HFF-Myc (cell line): ENCODE measurements at regions not wholly inside any gene's neighbourhood (a gene's known extent, or its start where the extent isn't known, plus 50 kb on each side); places are given as distances from the start of the nearest gene placed in this dataset.

Experiments
- DNase-seq: peaks from one replicate; pipeline ENCODE4 v3.0.0-alpha.2; 2011; ENCODE audit warnings: low read depth; ENCODE audit errors: extremely low read depth
- H3K4me3 ChIP-seq: replicated peaks from 2 replicates; pipeline ENCODE4 v1.5.1; 2011; ENCODE audit warnings: low read depth, mild to moderate bottlenecking, control low read depth, low read length
- TF ChIP-seq, protein P1 (sequence below): IDR thresholded peaks from 2 replicates; pipeline ENCODE4 v1.5.1; 2012; ENCODE audit warnings: mild to moderate bottlenecking, low read depth, low read length, control low read depth; ENCODE audit errors: missing control alignments

DNA sequence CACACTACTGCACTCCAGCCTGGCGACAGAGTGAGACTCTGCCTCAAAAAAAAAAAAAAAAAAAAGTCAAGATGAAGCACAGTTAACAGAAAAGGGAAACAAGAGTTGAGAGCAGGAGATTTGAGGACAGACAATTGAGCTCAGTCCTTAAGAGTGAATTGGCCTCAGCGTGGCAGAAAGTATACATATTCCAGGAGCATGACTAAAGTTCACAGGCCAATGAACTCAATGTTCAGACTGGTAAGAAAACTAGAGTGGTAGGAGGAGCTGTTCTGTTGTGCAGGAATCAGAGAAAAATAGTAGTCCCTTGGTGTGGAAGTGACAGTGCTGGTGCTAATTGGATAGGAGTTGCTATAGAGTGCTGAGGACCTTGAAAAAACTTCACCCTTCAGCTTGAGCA lies 60.0 kb downstream of the NRN1 start:
- TF ChIP-seq, protein P1, sequence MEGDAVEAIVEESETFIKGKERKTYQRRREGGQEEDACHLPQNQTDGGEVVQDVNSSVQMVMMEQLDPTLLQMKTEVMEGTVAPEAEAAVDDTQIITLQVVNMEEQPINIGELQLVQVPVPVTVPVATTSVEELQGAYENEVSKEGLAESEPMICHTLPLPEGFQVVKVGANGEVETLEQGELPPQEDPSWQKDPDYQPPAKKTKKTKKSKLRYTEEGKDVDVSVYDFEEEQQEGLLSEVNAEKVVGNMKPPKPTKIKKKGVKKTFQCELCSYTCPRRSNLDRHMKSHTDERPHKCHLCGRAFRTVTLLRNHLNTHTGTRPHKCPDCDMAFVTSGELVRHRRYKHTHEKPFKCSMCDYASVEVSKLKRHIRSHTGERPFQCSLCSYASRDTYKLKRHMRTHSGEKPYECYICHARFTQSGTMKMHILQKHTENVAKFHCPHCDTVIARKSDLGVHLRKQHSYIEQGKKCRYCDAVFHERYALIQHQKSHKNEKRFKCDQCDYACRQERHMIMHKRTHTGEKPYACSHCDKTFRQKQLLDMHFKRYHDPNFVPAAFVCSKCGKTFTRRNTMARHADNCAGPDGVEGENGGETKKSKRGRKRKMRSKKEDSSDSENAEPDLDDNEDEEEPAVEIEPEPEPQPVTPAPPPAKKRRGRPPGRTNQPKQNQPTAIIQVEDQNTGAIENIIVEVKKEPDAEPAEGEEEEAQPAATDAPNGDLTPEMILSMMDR = no peak
- DNase-seq = no peak
- no peak overlapping the region for H3K4me3 ChIP-seq

DNA sequence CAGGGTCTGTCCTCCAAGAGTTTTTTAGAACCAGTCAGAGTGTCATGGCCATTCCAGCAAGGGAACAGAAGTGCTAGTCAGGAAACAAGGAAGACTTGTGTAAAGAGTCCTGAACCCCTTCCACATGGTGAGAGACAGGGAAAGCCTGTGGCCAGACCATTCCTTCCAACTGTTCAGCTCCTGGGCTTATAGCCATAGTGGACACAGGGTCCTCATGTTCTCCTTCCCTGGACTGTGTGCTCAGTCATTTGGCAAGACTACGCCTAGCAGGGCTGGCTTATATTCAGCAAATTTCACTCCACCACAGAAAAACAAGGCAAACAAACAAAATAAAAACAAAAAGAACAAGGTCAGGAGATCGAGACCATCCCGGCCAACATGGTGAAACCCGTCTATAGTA lies 60.5 kb downstream of the NRN1 start:
- TF ChIP-seq, protein P1 = no peak
- DNase-seq = no peak
- no peak overlapping the region for H3K4me3 ChIP-seq

DNA sequence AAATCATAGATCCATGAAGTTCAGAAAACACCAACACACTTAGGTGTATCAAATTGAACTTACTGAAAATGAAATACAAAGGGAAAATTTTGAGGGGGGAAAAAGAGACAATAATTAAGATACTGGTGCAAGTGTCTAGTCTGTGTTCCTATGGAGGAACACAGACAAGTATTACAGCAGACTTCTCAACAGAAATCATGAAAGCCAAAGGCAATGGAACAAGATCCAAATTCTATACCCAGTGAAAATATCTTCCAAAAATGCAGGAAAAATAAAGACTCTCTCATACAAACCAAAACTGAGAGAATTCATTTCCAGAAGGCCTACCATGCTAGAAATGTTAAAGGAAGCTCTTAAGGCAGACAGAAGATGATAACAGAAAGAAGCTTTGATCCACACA lies 63.1 kb downstream of the NRN1 start:
- no peak for DNase-seq
- TF ChIP-seq, protein P1 = no peak
- no peak overlapping the region for H3K4me3 ChIP-seq

DNA sequence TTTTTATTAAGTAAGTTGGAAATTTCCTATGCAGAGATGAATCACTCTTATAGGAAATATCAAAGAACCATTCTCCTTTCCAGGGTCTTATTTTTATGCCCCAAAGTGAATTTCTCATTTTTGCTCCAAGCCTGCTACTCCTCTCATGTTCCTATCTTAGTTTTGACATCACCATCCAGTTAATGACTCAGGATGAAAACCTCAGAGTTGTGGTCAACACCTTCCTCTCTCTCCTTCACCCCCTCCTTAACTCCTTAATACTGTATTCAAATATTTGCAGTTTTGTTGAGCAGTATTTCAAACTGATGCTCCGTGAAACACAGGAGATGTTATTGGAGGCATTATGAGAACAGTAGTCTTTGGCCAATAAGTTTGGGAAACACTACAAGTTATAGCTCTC lies 64.1 kb downstream of the NRN1 start:
- H3K4me3 ChIP-seq = no peak overlapping the region
- DNase-seq = no peak
- TF ChIP-seq, protein P1 = no peak

DNA sequence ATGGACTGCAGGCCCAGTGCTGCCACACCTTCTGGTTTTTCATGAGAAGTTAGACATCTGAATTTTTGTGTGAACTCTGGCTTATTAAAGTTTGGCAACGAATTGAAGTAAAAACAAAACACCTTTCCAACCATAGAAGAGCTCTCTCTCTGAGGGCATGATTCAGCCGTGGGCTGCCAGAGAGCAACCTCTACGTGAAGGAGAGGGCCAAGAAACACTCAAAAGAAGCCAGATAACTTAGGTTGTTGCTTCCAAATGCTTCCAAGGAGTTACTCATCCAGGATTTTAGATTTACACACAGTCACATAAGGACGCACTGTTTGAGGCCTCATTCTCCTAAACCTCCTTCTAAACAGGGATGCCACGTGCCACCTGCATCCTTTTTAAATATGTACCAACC lies 65.5 kb downstream of the NRN1 start:
- TF ChIP-seq, protein P1 = no peak
- no peak overlapping the region for H3K4me3 ChIP-seq
- no peak for DNase-seq

- no peak overlapping the region for H3K4me3 ChIP-seq
- no peak for DNase-seq
- TF ChIP-seq, protein P1 = no peak
Measured at GRCh38 chr6:5938934-5939333, 67.8 kb downstream of the NRN1 start.

GRCh38 chr6:5937936-5938706 lies 68.6 kb downstream of the NRN1 start:
- no peak overlapping the region for H3K4me3 ChIP-seq
- DNase-seq = no peak
- TF ChIP-seq, protein P1 = no peak
